ENCODE measurements at regions not wholly inside any gene's neighbourhood (a gene's known extent, or its start where the extent isn't known, plus 50 kb on each side); places are given as distances from the start of the nearest gene placed in this dataset.
"Not testable (repeated sequence)": the region's sequence is repeated elsewhere in the genome, so short reads cannot be mapped to it uniquely, and the experiment has no call there.

DNA sequence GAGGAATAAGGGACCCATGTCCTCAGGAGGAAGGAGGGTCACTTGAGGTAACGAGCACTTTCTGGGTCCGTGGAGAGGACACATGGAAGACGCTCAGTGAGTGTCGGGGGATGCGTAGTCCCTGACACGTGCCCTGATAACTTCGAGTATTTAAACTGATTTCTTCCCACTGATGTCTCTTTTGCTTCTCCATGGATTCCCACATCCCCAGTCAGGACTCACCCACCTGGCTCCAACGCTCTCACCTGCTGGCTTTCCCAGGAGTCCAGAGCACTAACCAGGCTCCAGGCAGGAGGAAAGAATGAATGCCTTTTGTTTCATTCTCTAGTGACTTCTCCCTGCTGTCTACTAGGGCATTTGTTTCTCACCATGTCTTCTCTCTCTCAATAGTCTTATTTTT lies 81.2 kb upstream of the NBPF11 start:
- TF ChIP-seq POLR2AphosphoS5, CTCF, POLR2A (IDR thresholded peaks at IDR 0.05): not testable (repeated sequence)

Data from breast epithelium (tissue), 3 donors.